OCI-LY7 (cell line): ENCODE measurements at regions not wholly inside any gene's neighbourhood (a gene's known extent, or its start where the extent isn't known, plus 50 kb on each side); places are given as distances from the start of the nearest gene placed in this dataset.

Experiments
- BruUV-seq: library from RNA; stranded (reverse); fragments of 400-500 nt; replicated peaks from 2 replicates; lab custom pipeline; 2021; lab: Mats Ljungman, UMichigan
- CTCF ChIA-PET: fragments of 300-600 bp; sonication (Branson Sonifier 250); formaldehyde crosslinking; loops from one replicate; lab custom pipeline; 2022; ENCODE audit warnings: antibody characterized with exemption; ENCODE audit not compliant: unreplicated experiment; lab: Charles Lee
- POLR2A ChIA-PET: fragments of 300-600 bp; sonication (Branson Sonifier 250); formaldehyde crosslinking; loops from one replicate; lab custom pipeline; 2022; ENCODE audit warnings: antibody characterized with exemption; lab: Charles Lee
- DNase-seq: peaks from one replicate; pipeline ENCODE4 v3.0.0-alpha.2; 2015; ENCODE audit warnings: low spot score
- H2AFZ ChIP-seq: fragments of 200-600 bp; sonication (generic), shearing (Covaris generic); 2 replicates; pipeline ENCODE4 v1.6.1; 2014; ENCODE audit warnings: mild to moderate bottlenecking, antibody characterized with exemption, low read length, moderate library complexity
- H3K27ac ChIP-seq: fragments of 200-600 bp; sonication (generic); 2 replicates; pipeline ENCODE4 v1.5.1; 2014; ENCODE audit warnings: mixed run types, low read depth, mild to moderate bottlenecking, moderate library complexity, low read length, inconsistent platforms; ENCODE audit not compliant: poor library complexity, severe bottlenecking
- H3K36me3 ChIP-seq: fragments of 200-600 bp; sonication (generic); 2 replicates; pipeline ENCODE4 v1.6.1; 2014; ENCODE audit warnings: mild to moderate bottlenecking, antibody characterized with exemption, low read length, moderate library complexity, mixed read lengths; ENCODE audit not compliant: insufficient read depth
- H3K4me1 ChIP-seq: fragments of 200-600 bp; sonication (generic); 2 replicates; pipeline ENCODE4 v1.5.1; 2014; ENCODE audit warnings: mild to moderate bottlenecking, low read length; ENCODE audit not compliant: insufficient read depth, poor library complexity, severe bottlenecking
- H3K4me2 ChIP-seq: fragments of 200-600 bp; sonication (generic); 2 replicates; pipeline ENCODE4 v1.6.1; 2014; ENCODE audit warnings: mild to moderate bottlenecking, low read length
- H3K4me3 ChIP-seq: fragments of 200-600 bp; sonication (generic); 2 replicates; pipeline ENCODE4 v1.5.1; 2014; ENCODE audit warnings: mild to moderate bottlenecking, low read depth, low read length; ENCODE audit not compliant: poor library complexity, severe bottlenecking
- H3K79me2 ChIP-seq: fragments of 200-600 bp; sonication (generic); 2 replicates; pipeline ENCODE4 v1.6.1; 2016; ENCODE audit warnings: low read depth, mild to moderate bottlenecking, low read length, moderate library complexity, mixed read lengths; ENCODE audit not compliant: insufficient read depth
- H3K9me2 ChIP-seq: fragments of 200-600 bp; sonication (generic); 2 replicates; pipeline ENCODE4 v1.6.1; 2016; ENCODE audit warnings: mild to moderate bottlenecking, low read length, mixed read lengths; ENCODE audit not compliant: insufficient read depth
- H3K9me3 ChIP-seq: fragments of 200-600 bp; sonication (generic); 2 replicates; pipeline ENCODE4 v1.6.1; 2014; ENCODE audit warnings: mild to moderate bottlenecking, mixed run types, low read length, mixed read lengths
- H4K20me1 ChIP-seq: fragments of 200-600 bp; sonication (generic); 2 replicates; pipeline ENCODE4 v1.6.1; 2014; ENCODE audit warnings: mild to moderate bottlenecking, antibody characterized with exemption, low read length, moderate library complexity, mixed read lengths; ENCODE audit not compliant: insufficient read depth
- CTCF ChIP-seq: fragments of 200-600 bp; sonication (generic); conservative IDR thresholded peaks from 2 replicates; pipeline ENCODE4 v1.5.1; 2014; ENCODE audit warnings: mild to moderate bottlenecking, antibody characterized with exemption, low read length, moderate library complexity, mixed read lengths
- EZH2phosphoT487 ChIP-seq: fragments of 200-600 bp; sonication (generic); IDR thresholded peaks from 2 replicates; pipeline ENCODE4 v1.6.1; 2018; ENCODE audit warnings: low read depth, borderline replicate concordance, mild to moderate bottlenecking, mixed run types, antibody characterized with exemption, low read length, moderate library complexity, mixed read lengths
- intact Hi-C: fragments of 100-400 bp; cut with micrococcal nuclease; formaldehyde crosslinking; loops from one replicate; pipeline ENCODE4 v1.10.0; 2022; ENCODE audit not compliant: unreplicated experiment

GRCh38 chr18:22296304-22296703 lies 121.4 kb downstream of the CTAGE1 start:
- TF ChIP-seq EZH2phosphoT487 = no peak
- TF ChIP-seq CTCF = no peak
- intact Hi-C loops = no loop called here
- CTCF ChIA-PET = no interaction called here

GRCh38 chr18:22293417-22293816 lies 124.0 kb downstream of the GATA6 start:
- Histone ChIP-seq H2AFZ (no peak overlapping the region), H3K9me2 (no peaks in the 10 kb centered on the region), H3K27ac (no peak overlapping the region), H3K4me3 (no peak overlapping the region), H3K4me2 (no peak overlapping the region), H3K9me3 (no peaks in the 10 kb centered on the region), H4K20me1 (no peaks in the 10 kb centered on the region), H3K36me3 (no peaks in the 10 kb centered on the region), H3K79me2 (no peaks in the 10 kb centered on the region), H3K4me1 (no peaks in the 10 kb centered on the region)
- TF ChIP-seq CTCF = no peak
- no peak for TF ChIP-seq EZH2phosphoT487
- BruUV-seq = no TSS peak
- ChIA-PET CTCF (no interaction called here), POLR2A (no interaction called here)
- intact Hi-C loops = no loop called here
- DNase-seq = no peak

More at GRCh38 chr18:22296304-22296703, 121.4 kb downstream of the CTAGE1 start:
- no peaks in the 10 kb centered on the region for H3K9me3 ChIP-seq
- H3K27ac ChIP-seq = no peak overlapping the region
- no peaks in the 10 kb centered on the region for H3K79me2 ChIP-seq
- H4K20me1 ChIP-seq = no peaks in the 10 kb centered on the region
- POLR2A ChIA-PET = no interaction called here
- H3K9me2 ChIP-seq = no peaks in the 10 kb centered on the region
- no peaks in the 10 kb centered on the region for H3K36me3 ChIP-seq
- no TSS peak for BruUV-seq
- H3K4me1 ChIP-seq = no peaks in the 10 kb centered on the region
- H3K4me2 ChIP-seq = no peak overlapping the region
- H3K4me3 ChIP-seq = no peak overlapping the region
- no peak for DNase-seq
- no peak overlapping the region for H2AFZ ChIP-seq

- Histone ChIP-seq H3K4me2 (no peak overlapping the region), H3K4me3 (no peak overlapping the region), H2AFZ (no peak overlapping the region), H3K4me1 (no peaks in the 10 kb centered on the region), H3K27ac (no peak overlapping the region), H3K36me3 (no peaks in the 10 kb centered on the region), H3K79me2 (no peaks in the 10 kb centered on the region), H4K20me1 (no peaks in the 10 kb centered on the region), H3K9me2 (no peaks in the 10 kb centered on the region), H3K9me3 (no peaks in the 10 kb centered on the region)
- POLR2A ChIA-PET = interaction anchor here (0.6 to 0.7 kb wide), 2 partner anchors 366 to 1044 kb away, joined by 3 to 4 read pairs; no protein-coding TSS in a partner anchor
- DNase-seq = no peak
- intact Hi-C loops = no loop called here
- TF ChIP-seq EZH2phosphoT487 = no peak
- TF ChIP-seq CTCF = no peak
- CTCF ChIA-PET = no interaction called here
- BruUV-seq = no TSS peak
These were observed 120.6 kb downstream of the GATA6 start for GRCh38 chr18:22290004-22290403.
